GM18519 (cell line): ENCODE measurements at regions not wholly inside any gene's neighbourhood (a gene's known extent, or its start where the extent isn't known, plus 50 kb on each side); places are given as distances from the start of the nearest gene placed in this dataset.
"Not testable (repeated sequence)": the region's sequence is repeated elsewhere in the genome, so short reads cannot be mapped to it uniquely, and the experiment has no call there.

Source experiments
- ATAC-seq: cut with Tn5 transposase; IDR thresholded peaks from one replicate; pipeline ENCODE4 v1.9.1; 2021; ENCODE audit warnings: mild to moderate bottlenecking, moderate library complexity; ENCODE audit not compliant: unreplicated experiment, low FRiP score

DNA sequence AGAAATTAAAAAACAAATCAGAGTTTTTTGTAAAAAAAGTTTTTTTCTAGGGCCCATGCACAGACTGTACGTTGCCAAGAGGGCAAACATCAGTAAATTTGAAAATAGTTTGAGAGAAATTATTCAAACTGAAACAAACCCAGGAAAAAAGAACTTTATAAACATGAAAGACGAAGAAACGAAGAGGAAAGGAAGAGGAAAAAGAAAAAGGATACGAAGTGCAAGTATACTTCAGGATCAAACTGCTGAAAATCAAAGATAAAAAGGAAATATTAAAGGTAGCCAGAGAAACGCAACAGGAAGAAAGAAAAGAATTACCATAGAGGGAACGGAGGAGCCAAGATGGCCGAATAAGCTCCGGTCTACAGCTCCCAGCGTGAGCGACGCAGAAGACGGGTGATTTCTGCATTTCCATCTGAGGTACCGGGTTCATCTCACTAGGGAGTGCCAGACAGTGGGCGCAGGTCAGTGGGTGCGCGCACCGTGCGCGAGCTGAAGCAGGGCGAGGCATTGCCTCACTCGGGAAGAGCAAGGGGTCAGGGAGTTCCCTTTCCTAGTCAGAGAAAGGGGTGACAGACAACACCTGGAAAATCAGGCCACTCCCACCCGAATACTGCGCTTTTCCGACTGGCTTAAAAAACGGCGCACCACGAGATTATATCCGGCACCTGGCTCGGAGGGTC, 94.4 kb upstream of the GAS1 start:
- ATAC-seq: not testable (repeated sequence)

DNA sequence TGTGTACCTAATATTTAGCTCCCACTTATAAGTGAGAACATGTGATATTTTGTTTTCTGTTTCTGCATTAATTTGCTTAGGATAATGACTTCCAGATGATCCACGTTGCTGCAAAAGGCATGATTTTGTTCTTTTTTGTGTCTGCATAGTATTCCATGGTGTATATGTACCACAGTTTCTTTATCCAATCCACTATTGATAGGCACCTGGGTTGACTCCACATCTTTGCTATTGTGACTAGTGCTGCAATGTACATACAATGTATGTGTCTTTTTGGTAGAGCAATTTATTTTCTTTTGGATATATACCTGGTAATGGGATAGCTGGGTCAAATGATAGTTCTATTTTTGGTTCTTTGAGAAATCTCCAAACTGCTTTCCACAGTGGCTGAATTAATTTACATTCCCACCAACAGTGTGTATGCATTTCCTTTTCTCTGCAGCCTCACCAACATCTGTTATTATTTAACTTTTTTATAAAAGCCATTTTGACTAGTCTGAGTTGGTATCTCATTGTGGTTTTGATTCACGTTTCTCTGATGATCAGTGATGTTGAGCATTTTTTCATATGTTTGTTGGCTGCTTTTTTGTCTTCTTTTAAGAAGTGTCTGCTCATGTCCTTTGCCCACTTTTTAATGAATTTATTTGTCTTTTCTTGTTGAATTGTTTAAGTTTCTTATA, 102.8 kb upstream of the GAS1 start:
- ATAC-seq: not testable (repeated sequence)

DNA sequence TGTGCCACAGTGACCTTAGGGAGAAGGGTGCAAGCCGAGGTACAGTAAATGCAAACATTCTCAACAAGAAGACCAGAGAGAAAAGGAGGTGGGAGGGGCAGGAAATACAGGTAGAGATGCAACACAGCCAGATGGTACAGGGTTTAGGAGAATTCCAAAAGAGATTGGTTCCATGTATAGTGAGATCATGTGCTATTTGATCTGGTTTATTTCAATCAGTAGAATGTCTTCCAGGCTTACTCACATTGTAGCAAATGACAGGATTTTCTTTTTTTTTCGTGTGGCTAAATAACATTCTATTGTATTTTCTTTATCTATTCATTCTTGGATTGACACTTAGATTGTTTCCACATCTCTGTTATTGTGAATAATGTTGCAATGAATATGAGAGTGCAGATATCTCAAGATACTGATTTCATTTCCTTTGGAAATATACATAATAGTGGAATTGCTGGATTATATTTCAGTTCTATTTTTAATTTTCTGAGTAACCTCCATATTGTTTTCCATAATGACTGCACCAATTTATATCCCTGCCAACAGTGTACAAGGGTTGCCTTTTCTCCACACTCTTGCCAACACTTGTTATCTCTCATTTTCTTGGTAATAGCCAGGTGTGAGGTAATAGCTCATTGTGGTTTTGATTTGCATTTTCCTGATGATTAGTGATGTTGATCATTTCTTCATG, 107.8 kb upstream of the GAS1 start:
- ATAC-seq: no peak

DNA sequence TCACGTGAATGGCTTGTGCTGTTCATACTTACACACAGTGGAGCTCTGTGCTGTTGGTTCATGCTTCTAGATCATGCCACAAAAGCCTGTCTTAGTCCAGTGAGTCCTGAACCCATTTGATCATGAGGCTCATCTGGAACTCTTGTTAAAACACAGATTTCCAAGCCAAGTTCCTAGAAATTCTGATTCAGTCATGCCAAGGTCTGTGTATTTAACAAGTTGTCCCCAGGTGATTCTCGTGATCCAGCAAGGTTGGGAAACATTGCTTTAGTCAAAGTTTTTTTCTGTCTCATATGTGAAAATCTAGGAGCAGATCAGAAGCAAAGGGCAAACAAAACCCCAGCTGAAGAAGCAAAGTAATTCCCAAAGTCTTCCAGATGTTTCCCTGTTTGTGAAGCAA, 112.5 kb upstream of the GAS1 start:
- ATAC-seq: no peak

DNA sequence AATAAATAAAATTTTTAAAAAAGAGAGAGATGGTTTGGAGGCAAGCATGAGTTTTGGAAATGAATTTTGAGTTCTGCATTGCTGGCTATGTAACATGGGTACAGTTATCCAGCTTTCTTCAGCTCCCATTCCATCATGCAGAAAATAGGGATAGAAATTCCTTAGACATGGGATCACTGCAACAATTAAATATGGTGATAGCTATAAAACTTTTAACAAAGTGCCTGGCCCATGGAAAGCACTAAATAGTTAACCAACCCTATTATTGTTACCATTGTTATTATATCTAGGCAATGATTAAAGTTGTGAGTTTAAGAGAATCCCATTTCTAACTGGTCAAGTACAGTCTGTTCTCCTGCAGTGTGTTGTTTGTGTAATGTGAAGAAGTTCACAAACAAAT, 115.4 kb upstream of the GAS1 start:
- no peak for ATAC-seq

DNA sequence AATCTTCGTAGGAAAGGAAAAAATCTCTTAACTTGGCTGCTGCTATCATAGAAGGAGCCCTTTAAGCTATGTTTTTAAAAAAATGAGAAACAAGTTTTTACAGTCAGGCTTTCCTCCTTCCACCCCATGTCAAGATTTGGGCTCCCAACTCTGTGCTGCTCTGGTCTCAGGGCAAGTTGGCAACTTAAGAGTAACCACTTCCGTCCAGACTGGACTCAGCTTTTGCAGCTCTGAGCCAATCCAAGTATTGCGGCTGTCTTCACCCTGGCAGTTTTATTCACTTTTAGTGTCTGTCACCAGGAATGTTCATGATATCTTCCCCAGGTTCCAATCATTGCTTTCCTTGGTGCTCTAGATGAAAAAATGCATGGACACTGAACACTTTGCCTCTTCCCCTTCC, 115.9 kb upstream of the GAS1 start:
- no peak for ATAC-seq

DNA sequence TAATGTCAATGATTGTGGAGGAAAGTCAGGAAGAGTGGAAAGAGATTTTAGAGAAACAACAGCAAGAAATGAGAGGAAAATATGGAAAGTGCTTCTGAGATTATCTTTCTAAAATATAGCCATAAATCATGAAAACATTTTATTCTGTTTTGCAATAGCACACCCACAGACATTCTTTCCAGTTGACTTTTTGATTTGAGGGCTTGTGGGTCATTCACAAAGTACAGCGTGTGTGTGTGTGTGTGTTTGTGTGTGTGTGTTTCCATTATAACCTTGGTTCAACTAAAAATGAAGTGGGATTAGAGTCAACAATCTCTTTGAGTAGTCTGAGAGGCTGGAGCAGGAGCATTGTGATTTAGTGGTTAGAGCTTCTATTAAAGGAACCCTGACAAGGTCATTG, 116.6 kb upstream of the GAS1 start:
- ATAC-seq: no peak

DNA sequence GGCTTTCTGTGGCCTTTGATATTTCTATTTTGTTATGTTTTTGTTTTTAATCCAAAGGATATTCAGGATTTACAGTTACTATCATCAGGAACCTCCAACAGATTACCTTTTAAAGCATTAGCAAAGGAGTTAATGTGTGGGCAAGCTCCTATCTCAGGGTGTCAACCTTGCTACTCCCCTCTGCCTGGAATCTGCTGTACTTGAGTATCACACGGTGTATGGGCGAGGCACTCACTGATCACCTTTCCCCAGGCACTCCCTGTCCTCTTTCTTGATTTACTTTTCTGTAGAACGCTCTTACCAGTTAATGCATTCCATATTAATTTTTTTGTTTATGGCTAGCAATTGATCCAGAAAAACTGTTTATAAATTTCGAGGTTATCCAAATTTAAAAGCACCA, 117.0 kb upstream of the GAS1 start:
- no peak for ATAC-seq

DNA sequence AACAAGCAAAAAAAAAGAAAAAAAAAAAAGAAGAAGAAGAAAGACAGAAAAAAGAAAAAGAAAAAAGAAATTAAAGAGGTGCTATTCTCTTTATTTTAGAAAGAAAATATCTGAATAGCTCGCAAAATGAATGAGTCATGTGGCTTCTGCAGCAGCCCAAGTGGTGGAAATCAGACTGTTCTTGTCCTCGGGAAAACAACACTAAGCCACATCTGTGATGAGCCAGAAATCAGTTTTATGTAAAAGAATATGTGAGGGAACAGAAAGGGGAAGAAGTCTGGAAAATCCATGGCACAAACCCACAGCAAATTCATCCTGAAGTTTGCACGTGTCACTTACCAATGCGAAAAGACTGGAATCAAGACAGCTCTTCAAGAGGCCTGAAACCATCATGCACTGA, 118.7 kb upstream of the GAS1 start:
- no peak for ATAC-seq

DNA sequence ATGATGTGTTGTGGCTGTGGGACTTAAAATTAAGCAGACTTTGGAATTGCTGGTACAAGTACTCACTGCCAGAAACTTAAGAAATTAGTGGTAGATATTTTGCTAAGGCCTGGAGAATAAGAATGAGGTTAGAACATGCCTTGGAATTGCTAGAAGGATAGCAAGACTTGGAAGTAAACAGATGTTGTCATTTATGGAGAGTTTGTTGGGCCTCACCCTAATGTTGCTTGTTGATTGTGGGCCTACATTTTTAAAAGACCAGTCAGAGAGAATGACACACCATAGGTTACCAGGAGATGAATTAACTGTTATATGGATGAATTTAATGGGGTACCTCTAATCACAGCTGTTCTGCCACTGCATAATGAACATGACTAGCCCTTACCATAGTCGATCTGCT, 120.1 kb upstream of the GAS1 start:
- ATAC-seq: no peak

DNA sequence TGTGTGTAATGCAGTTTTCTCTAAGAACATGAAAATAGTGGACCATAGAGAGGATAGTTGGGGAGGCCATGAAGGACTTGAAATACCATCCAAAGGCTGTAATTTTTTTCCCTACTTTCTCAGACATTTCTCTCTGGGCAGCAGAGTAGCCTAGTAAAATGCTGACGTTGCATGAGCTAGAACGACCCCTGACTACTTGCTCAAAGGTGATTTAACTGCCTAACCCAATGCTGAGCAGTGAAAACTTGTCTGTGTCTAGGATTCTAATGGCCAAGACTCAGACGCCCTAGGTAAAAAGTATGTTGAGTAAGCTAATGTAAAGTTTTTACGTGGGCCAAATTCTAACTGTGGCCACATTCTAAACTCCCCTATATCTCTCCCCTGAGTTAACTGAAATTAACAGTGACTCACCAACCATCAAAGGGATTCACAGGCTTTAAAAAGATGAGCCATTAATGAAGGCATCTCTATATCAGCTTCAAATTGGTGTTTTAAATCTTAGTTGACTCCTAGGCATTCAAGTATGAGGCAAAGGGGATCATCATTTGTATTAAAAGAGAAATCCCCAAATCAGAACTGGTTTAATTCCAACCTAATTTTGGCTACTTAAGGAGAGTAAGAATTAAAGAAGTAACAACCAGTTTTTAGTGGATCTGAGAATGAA, 121.0 kb upstream of the GAS1 start:
- no peak for ATAC-seq

DNA sequence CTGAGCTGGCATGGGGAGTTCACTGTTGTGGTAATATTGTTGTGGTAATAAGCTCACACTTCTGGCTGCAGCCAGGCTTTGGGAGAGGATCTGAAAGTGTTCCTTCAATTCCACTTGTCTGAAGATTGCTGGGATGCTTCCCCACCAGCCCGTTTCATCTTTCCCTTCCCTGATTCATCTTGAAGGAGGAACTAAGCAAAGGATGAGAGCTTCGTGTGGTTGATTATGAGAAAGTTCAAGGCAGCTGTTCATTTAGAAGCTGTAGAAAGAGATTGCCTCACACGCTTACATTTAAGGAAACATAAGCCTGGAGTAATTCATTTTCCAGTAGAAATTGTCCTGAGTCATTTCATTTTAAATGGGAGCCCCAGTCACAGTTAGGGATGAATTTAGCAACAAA, 122.4 kb upstream of the GAS1 start:
- no peak for ATAC-seq

DNA sequence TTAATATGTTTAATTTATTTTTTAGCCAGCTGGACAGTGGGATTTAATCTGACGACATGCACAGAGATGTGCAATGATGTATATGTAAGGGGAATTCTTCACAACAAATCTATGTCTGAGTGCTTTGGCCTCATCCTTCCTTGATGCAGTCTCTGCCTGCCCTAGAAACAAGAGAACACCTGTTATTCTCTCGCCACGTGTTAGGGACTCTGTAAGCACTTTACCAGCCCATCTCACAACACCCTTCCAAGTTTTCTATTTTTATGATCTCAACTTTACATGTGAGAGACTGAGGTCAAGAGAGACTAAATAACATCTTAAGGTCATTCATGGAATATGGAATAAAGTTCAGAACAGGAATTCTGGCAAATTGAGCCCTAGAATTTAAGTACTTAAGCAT, 123.0 kb upstream of the GAS1 start:
- no peak for ATAC-seq

DNA sequence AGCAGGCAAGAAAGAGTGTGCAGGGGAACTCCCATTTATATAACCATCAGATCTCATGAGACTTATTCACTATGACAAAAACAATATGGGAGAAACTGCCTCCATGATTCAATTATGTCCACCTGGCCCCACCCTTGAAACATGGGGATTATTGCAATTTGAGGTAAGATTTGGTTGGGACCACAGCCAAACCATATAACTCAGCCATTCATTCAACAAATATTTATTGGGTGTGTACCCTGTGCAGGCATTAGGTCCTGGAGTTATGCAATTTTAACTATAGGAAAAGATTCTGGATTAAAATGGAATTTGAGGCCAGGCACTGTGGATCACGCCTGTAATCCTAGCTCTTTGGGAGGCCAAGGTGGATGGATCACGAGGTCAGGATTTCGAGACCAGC, 124.2 kb upstream of the GAS1 start:
- ATAC-seq: no peak

DNA sequence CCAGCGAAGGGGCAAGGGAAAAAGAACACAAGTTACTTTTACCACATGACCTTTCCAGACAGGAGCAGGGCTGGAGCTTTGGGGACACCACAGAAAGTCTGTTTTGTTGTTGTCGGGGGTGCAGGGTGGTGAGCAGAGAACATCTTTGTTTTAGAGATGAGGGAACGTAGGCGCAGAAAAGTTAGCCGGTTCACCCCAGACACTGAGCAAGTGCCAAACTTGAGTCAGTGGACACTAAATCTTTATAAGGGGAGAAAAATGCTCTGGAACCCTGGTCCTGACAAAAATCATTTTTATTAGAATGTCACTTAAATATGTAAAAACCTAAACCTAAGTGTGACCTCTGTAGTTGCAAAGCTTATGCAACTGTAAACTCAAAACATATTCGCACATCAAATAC, 126.4 kb upstream of the GAS1 start:
- no peak for ATAC-seq

DNA sequence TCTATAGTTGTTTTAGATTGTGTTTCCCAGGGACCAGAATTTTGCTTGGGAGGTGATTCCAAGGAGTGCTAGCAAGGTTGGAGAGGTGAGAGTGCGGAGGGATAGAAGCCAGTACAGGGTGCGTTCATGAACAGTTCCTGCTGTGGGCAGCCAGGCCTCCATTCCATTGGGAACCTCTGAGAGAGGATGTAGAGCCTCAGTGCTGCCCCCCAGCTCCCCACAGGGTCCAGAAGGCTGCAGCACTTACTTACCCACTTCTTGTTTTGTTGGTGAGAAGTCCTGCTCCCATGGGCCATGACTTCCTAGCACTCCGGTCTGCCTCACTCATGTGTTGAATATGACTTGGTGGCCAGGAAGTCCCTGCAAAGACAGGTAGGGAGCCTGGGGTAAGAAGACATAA, 128.2 kb upstream of the GAS1 start:
- no peak for ATAC-seq

DNA sequence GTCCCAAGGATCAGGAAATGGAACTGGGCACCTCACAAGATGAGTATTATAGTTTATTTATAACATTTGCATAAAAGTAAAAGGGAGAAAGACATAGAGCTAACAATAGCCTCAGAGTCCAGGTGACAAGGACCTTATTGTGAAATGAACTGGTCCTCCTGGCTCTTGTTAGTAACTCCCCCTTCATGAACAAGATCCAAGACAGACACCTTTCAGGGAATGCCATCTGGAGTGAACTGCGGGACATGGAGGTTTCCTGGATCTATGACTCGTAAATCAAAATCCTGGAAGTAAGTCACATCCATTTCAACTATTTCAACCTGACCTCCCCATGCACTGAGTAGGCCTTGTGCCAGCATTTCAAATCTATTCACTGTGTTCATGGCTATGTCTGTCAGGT, 129.5 kb upstream of the GAS1 start:
- no peak for ATAC-seq

DNA sequence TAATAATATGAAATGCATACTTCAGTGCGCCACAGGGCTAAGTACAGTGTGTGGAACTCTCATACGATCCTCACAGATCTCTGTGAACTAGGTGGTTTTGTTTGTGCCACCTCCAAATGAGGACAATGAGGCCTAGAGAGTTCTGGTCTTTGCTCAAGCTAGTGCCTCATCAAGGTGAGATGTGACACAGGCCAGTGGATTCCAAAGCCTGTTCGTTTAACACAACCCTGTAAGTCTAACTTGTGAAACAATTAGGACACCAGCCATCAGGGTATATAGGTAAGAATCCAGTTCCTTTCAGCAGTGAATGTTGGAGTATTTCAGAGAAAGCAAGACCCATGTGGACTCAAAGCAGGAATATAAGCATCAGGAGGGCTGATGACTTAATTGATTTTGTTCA, 130.7 kb upstream of the GAS1 start:
- ATAC-seq: no peak

DNA sequence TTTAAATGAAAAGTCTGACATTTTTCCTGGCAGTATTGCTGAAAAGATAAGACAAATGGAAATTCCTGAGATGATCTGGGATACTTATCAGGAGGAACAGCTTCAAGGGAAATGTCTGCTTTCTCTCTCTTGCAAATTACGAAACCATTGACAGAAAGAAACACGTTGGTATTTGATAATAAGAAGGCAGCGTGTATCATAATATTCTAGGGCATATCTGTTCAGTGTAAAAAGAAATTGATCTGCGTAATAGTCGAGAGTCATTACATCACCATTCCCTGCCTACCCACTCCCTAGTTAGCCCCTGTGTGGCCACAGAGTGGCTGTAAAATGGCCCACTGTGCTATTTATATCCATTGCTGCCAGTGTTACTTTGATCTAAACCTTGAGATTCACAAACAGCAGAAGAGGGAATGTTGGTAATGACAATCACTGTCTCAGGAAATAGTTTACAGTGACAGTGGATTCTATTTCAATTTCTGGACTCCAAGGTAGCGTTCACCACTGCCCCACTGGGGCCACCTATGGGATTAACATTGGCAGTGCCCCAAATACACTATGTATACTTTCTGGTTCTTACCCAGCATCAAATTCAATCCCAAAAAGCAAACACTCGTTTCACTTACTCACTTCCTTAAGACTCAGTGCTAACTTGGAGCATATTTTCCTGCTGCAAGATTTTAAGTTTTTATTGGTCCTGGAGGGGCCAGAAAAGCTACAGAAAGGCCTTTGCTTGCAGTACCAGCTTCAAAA, 133.4 kb upstream of the GAS1 start:
- no peak for ATAC-seq

DNA sequence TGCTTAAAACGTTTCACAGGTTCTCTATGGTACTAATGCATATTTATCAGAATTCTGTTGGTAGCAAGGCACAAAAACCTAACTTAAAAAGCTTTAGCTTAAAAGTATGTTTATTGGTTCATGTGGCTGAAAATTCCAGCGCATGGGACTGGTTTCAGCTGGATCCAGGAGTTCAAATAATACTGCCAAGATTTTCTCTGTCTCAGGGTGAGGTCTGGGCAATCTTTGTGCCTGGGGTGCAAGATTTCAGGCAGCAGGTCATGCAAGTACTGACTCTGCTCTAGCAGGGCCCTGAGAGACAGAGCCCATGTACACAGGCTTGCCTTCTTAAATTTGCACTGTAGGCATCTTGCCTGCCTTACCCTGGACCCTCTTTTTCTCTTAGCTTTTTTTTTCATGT, 134.2 kb upstream of the GAS1 start:
- no peak for ATAC-seq

DNA sequence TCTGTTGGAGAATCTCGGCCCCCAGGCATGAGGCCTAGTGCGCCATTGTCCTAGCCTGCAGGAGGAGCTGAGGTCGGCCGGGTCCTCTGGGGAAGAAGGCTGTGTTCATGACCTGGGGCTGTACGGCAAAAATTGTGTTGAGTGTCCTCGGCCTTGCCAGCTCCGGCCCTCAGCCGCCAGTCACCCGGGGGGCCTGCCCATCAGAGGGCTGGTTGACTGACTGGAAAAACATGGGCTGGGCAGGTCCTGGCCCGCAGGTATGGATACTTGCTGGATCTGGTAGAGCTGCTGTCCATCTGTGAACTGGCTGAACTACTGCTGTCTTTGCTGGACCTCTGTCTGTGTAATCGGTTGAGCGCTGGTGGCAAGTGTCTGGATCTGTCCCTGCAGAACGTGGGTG, 136.7 kb upstream of the GAS1 start:
- ATAC-seq: no peak
